Stimulated activated CD8-positive, alpha-beta memory T cell treated with anti-CD3 and anti-CD28 coated beads, Interleukin-4, amount 100 ng/mL, for 24 hours (primary cell): ENCODE measurements at regions not wholly inside any gene's neighbourhood (a gene's known extent, or its start where the extent isn't known, plus 50 kb on each side); places are given as distances from the start of the nearest gene placed in this dataset.
"Not testable (repeated sequence)": the region's sequence is repeated elsewhere in the genome, so short reads cannot be mapped to it uniquely, and the experiment has no call there.

ENCODE experiments used
- DNase-seq: peaks from one replicate; pipeline ENCODE4 v3.0.0-alpha.2; 2020; ENCODE audit warnings: low read depth

DNA sequence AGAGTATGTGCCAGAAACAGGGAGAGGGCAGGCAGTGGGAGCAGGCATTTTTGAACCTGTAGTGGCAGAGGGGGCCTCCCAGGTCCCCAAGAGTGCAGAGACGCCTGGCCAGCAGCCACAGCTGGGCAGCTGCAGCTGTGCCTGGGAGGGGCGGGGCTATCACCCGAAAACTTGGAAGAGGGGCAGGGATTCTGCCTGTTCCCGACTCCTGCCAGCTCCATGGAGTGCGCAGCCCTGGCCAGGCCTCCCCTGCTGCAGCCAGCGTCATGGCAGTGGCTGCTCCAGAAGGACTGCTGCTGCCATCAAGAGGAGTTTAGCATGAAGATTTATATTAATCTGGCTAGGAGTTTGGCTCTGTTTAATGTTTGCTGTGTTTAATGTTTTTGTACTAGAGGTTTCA, 532.1 kb upstream of the PITX2 start:
- no peak for DNase-seq

DNA sequence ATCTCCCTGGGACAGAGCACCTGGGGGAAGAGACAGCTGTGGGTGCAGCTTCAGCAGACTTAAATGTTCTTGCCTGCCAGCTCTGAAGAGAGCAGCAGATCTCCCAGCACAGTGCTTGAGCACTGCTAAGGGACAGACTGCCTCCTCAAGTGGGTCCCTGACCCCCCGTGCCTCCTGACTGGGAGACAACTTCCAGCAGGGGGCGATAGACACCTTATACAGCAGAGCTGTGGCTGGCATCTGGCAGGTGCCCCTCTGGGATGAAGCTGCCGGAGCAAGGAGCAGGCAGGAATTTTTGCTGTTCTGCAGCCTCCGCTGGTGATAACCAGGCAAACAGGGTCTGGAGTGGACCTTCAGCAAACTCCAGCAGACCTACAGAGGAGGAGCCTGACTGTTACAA, 541.7 kb upstream of the PITX2 start:
- not testable (repeated sequence) for DNase-seq

DNA sequence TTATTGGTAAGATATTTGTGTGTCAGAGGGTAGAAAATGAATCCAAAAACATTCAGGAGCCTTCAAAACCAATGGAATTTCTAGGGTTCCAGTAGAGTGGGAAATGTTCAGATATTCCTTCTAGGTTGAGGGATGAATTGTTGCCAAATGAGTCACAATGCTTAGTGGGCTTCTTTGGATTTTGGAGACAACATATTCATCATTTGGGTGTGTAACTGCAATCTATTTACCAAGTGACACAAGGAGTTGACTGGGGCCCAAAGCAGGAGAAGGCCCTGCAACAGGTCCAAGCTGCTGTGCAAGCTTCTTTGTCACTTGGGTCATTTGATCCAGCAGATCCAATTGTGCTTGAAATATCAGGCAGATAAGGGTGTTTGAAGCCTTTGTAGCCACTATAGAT, 551.5 kb upstream of the PITX2 start:
- DNase-seq: no peak

DNA sequence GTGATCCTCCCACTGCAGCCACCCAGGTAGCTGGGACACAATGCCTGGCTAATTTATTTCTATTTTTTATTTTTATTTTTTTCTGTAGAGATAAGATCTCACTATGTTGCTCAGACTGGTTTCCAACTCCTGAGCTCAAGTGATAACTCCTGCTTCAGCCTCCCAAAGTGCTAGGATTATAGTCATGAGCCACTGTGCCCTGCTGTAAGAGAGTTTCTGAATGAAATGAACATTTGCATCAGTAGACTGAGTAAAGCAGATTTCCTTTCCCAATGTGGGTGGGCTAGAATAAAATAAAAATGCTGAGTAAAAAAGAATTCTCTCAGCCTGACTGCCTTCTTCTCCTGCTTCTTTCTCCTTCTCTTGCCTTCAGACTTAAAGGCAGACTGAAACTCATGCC, 555.4 kb upstream of the PITX2 start:
- no peak for DNase-seq

DNA sequence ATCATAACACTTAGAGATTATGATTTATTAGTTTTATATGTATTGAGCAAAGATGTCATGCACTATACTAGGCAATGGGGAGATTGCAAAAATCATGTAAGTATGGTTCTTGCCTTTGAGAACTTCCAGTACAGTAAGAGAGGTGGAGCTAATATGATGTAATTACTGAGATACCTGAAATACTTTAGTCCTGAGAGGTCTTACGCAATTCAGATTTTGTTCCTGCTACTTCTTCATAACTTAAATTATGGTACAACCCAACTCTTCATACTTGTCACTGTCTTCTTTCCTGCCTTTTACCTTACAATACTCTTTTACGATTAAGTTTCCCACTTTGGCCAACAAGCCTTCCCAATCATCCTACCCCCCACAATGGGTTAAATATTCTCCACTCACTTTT, 564.2 kb upstream of the PITX2 start:
- no peak for DNase-seq

DNA sequence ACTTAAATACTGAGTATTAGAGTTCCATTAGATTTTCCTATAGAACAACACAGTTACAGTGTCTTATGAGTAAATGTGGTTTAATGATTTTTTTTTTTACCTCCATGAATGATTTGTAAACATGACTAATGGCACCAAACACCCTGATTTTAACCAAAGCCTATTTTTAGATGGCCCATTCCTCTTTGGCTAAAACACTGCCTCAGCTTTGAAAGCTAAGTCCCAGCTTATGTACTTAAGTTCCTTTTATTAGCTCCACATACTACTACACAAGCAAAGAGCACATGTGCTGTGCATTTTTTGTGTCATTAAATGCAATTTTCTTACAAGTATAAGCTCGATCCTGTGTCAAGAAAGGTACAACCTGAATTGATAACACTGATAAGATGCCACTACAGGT, 575.6 kb upstream of the PITX2 start:
- DNase-seq: no peak

DNA sequence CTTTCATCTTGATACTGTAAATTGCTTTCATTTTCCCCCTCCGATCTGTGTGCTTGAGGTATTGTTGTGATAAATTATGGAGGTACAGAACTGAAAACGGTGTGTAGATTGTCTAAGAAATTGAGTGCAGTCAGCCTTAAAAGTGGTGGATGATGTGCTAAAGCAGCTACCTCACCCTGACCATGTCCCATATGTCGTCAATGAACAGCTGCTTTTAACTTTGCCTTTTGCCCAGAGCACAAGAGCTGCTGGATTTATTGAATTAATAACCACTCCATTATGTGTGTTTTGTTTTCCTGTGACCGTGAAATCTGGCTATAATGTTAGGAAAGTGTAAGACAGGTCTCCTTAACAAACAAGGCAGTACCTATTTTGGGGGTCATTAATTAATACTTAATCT, 581.9 kb upstream of the PITX2 start:
- no peak for DNase-seq

DNA sequence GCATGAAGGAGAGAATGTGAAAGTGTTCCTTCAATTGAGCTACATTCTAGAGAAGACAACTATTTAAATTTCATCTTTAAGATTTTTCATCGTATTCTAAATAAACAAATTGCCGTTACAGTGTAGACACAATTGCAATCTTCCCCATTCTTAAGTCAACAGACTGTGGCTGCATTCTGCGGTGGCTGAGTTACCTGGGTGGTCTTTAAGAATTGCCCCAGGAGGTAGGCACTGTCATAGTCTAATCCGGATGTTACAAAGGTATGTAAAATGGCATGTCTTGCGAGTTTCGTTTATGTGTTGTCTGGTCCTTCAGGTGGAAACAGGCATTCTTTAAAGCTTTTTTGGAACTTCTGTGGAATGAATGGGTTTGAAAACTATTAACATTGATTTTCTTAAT, 586.1 kb upstream of the PITX2 start:
- no peak for DNase-seq

DNA sequence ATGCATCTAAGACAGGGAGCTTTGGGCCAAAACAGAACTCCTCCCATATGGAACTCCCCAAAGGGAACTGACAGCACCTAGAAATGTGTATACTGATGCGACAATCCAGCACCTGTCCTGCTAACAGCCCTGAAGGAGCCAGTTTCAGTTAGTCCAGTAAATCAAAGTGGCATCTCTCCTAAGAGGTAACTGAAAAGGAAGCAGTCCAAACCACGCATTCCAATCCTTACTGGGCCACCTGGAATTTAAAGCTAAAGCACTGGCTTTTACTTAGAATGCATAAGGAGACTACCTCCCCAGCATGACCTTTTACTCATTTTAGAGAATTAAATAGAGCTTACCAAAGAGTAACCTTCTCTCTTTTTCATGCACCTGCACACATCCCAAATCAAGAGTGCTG, 586.8 kb upstream of the PITX2 start:
- DNase-seq: no peak

DNA sequence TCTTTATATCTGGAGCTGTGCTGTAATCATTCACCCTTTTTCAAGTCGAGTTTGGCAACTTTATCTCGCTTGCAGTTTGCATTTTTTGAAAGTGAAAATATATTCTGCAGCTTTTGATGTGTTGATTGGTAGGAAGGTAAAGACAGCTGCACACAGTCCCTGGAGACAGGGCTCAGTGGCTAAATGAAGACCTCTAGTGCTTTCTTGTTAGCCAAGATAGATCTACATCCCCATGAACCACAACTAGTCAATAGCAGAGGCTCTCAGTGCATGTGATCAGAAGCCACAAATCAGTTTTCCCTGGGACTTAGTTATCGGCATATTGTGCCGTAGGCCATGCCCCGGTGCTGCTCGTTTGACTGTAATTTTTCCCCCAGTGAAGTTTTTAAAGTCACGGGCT, 587.7 kb upstream of the PITX2 start:
- DNase-seq: no peak

DNA sequence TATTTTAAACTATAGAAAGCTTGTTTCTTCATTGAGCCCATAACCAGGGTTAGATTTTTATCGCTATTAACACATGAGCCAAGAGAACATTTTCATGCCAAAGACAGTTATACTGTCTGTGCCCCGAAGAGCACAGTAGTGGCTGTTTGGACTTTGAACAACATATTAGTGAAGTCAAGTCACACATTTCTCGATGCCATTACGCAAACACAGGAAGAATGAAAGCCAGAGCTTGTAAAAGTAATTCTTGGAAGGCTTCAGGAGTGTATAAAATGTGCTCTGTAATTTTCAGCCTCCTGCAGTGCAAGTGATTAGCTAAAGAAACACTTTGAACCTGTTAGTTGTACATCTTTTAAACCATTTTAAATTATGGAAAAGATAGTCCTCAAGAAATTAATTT, 590.7 kb upstream of the PITX2 start:
- DNase-seq: no peak

DNA sequence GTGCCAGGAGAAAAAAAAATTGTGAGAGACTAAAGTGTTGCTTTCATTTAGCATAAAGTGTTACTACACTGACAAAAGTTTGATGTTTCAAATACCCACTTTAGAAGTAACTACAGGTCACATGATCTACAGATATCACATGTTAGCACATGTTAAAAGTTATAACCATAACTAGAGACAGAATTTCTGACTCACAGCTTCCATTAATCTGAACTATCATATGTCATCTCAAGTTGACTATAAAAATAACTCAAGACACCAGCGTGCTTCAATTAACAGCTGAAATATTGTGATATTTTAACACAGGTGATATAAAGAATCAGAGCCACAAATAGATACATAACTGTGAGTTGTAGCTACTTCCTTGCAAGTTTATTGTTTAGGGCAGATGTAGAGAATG, 591.5 kb upstream of the PITX2 start:
- DNase-seq: no peak

DNA sequence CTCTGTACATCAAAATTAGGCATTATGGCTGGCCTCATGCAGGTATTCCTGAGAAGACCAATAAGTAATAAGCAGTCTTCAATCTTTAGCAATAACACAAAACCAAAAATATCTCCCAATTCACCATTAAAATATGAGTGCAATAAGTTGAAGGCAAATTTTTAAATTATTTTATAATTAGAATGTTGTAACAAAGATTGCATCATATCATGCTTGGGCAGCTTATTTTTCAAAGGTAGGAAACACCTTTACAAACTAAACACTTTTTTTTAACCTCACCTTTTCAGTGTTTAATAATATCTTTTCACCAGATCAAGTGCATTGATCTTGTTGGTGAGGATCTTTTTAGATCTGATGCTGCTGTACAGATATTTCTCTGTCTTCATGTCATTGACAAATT, 592.9 kb upstream of the PITX2 start:
- no peak for DNase-seq

DNA sequence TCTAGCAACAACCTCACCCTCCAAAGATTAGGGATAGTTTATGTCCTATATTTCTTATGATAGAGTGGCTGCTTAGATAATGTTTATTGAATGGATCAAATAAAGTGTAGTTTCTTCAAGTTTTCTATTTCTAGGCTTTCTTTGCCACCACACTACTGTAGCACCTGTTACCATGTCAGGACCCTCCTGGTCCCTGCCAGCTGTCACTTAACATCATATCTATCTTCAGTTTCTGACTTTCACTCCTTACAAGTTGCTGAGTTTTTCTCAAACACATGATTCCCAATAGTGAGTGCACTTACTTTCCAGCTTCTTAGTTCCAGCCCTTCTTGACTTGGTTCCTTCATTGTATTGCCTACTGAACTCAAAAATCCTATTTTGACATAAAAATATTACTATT, 593.9 kb upstream of the PITX2 start:
- DNase-seq: no peak

DNA sequence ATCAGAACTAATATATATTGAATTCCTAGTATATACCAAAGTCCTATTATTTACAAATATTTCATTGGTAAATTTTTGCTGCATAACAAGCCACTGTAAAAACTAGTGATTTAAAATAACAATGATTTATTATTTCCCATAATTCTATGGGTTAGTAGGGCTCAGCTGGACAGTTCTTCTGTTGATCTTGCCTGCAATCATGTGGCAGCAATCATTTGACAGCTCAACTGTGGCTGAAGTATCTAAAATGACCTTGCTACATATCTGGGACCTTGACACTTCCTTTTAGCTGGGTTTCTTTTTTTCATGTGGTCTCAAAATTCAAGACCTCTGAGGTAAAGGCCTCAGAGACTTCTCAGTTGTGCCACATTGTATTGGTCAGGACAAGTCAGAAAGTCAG, 598.5 kb upstream of the PITX2 start:
- DNase-seq: no peak

DNA sequence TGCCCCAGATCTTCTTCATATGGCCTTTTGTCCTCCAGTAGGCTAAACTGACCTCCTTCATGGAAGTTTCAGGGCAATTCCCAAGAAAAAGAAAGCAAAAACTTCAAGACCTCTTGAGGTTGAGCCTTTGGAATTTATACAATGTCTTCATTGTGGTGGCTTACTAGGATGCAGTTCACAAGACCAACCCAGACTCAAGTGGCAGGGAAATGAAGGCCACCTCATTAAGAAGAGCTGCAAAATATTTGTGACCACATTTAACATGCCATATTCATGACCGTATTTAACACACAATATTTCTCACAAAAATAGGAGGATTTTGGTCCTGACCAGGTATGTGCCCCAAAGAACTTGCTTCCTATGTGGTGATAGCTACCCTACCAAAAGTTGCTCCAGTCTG, 605.5 kb upstream of the PITX2 start:
- DNase-seq: no peak

DNA sequence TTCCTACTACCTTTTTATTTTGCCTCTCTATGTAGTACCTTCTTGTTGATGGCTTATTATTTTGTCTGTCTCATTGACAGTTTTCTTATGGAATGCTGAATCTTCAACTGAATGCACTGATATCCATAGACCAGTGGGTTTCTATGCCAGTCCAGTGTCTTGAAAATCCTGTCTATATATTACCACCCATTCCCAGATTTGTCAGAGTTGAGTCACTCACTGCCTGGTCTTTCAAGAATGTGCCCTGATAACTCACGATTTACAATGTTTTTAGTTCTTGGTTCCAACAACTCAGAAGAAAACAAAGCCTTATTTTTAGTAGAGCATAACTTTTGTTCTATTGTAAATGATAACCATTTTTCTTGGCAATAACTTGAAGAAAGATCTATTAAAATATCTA, 606.0 kb upstream of the PITX2 start:
- DNase-seq: no peak

DNA sequence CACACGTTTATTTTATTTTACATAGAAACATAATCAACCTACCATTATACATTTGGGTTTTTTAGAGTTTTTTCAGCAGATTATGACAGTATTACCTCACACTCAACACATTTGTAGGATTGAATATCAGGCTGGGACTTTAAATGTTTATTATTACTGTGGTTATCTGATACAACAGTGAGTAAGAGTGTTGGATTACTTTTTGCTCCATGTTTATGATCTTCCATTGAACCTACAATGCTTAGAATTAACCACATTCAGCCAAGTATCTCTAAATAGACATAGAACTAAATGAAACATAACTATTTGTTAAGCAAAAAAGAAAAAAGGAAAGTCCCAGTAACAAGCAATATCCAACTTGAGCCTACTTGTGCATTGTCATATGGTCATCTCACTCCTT, 607.4 kb upstream of the PITX2 start:
- no peak for DNase-seq

DNA sequence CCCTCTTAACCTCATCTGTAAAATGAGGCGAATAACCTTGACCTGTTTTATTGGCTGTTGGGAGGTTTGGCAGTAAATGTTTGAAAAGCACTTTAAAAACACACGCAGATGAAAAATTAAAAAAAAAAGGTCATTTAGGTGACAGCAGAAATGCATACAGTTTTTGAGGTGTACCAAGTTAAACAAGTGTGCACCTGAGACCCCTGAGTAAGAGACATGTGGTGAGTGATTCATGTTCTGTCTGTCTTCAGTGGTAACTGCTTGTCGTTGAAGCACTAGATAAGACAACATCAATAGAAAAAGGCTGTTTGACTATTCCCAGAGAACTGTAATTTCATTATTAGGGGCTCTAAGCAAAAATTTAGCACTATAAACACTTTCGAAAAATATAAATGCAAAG, 608.4 kb upstream of the PITX2 start:
- DNase-seq: no peak

DNA sequence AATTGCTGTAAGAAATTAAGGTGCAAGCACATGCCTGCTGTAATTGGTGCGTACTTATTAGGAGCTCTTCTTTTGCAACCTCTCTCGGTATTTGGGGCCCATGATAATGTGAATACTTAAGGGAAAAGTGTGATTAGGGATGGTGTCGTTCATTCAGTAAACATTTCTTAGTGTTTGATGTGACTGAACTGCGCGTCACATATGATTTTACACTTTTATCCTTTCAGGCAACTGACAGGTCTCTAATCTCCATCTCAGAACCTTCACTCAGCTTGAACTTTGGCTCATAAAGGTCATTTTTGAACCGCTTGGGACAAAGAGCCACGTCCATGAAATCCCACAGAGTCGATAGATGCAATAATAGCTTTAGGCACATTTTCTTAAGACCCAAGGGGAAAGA, 612.1 kb upstream of the PITX2 start:
- DNase-seq: no peak

DNA sequence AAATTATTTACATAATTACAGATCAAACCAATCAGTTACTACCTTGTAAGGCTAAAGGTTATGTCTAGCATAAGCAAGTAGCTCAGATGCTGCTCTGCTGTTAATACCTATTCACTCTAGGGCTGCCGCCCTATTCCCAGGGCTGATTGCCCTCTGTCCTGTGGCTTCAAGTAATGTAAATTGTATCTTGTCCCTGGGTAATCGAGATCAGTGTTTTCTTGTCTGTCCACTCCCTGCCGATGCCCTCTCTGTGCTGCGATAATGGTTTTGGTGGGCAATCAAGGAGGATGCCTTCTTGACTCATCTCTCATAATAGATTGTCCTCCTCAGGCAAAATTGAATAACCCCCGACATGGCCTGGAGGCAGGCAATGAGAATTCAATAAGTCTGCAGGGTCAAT, 641.0 kb upstream of the PITX2 start:
- DNase-seq: no peak

DNA sequence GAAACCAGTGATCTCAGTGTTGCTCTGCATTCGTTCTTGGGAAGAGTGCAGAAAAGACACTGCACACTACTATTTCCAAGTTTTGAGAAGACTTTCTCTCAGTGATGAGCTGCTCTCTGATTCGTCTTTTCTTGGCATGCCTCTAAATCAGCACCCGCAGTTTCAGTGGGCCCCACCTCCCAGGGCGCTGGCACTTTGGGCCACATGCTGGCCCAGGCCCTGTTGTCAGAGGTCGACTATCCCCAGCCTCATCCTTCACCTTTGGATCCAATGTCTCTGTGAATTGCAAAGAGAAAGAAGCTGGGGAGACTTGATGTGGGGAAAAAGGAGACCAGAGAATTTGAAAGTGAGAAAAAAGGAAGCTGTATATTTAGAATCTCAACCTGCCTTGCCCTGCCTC, 644.1 kb upstream of the PITX2 start:
- DNase-seq: no peak

DNA sequence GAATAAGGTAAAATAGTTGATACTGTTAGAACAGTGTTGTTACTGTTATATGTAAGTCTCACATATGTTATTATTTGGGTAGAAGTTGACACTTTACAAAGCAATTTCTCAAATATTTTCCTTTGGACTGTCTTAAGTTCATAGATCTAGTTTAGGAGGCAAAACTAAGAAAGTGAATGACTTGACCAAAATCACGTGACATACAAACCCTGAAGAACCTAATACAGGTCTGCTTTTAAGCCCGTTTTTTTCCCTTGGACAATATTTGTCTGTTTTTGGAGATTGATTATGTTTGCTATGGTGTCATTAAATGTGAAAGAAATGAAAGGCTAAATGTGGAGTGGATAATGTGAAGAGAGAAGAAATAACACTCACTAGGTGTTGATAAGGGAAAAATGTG, 644.9 kb upstream of the PITX2 start:
- no peak for DNase-seq

DNA sequence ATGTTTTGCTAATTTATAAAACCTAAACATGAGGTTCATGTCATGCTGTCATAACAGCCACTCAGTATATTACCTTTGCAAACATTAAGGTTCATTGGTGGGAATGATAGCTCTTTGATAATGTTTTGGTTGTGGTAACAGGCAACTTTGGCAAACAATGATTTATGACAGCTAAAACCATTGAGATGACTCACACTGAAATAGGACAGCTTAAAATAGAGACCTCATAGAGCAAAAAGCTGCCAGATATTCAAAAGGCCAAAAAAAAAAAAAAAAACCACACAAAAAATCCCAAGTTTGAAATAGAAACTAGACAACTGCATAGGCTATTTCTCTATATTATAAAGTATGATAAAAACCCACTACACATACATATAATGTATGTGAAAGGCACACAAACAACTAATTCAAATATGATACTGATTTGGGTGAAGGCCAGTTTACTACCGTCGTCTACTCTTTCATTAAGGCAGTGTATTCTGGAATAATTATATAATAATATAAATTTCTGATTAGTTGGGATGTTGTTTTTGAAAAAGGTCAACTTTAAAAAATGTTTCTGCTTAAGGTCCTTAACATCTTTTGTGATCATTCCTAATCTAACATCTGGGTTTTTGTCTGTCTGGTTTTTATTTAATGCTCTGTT, 646.0 kb upstream of the PITX2 start:
- no peak for DNase-seq

DNA sequence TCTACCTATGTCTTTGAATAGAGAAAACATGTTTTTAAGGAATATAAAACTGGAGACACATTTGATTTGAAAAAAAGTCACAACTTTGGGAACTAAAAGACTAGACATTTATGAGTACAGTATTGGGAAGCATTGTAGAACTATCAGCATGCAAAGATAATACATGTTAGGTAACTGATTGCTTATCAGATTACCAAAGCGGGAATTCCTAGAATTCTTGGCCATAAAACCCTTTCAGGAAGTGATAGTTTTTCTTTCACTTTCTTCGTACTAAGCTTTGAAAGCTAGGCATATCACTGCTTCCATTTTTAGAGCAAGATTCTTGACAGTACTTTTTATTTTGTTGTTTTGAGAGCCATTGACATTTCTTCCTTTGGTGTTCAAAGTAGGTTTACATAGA, 646.6 kb upstream of the PITX2 start:
- no peak for DNase-seq
